Spleen (tissue), 11 donors: ENCODE measurements at regions not wholly inside any gene's neighbourhood (a gene's known extent, or its start where the extent isn't known, plus 50 kb on each side); places are given as distances from the start of the nearest gene placed in this dataset.

ENCODE experiments used
- DNase-seq: peaks from one replicate; pipeline ENCODE4 v3.0.0-alpha.2; 2020
- H3K27ac ChIP-seq, 8 donors: fragments of 200-600 bp; sonication (generic) in 7 of 8; 1 replicate in 4 of 8; 2 replicates in 4 of 8; pipeline versions ENCODE4 v1.5.0 to v1.8.0; 2016 to 2021; ENCODE audit warnings: inconsistent platforms in 4 of 8, mild to moderate bottlenecking in 4 of 8, moderate library complexity in 1 of 8
- H3K27me3 ChIP-seq, 7 donors: fragments of 200-600 bp; sonication (generic) in 6 of 7; replicated peaks in 1 of 7; 1 replicate in 4 of 7; 2 replicates in 3 of 7; pipeline versions ENCODE4 v1.5.0 to v1.8.0; 2016 to 2021; ENCODE audit warnings: inconsistent platforms in 3 of 7, mild to moderate bottlenecking in 1 of 7
- H3K36me3 ChIP-seq, 6 donors: fragments of 200-600 bp; sonication (generic) in 5 of 6; 1 replicate in 4 of 6; 2 replicates in 2 of 6; pipeline versions ENCODE4 v1.5.0 to v1.8.0; 2016 to 2021; ENCODE audit warnings: inconsistent platforms in 2 of 6
- H3K4me1 ChIP-seq, 6 donors: fragments of 200-600 bp; sonication (generic) in 5 of 6; 1 replicate in 3 of 6; 2 replicates in 3 of 6; pipeline versions ENCODE4 v1.5.0 to v1.8.0; 2016 to 2021; ENCODE audit warnings: inconsistent platforms in 3 of 6
- H3K4me3 ChIP-seq, 8 donors: fragments of 200-600 bp; sonication (generic) in 7 of 8; 1 replicate in 4 of 8; 2 replicates in 4 of 8; pipeline versions ENCODE4 v1.5.0 to v1.8.0; 2016 to 2021; ENCODE audit warnings: inconsistent platforms in 4 of 8, mild to moderate bottlenecking in 4 of 8, moderate library complexity in 2 of 8
- H3K9me3 ChIP-seq, 8 donors: fragments of 200-600 bp; sonication (generic) in 7 of 8; 1 replicate in 4 of 8; 2 replicates in 4 of 8; pipeline versions ENCODE4 v1.5.0 to v1.8.0; 2016 to 2021; ENCODE audit warnings: inconsistent platforms in 4 of 8
- POLR2A ChIP-seq, 3 donors: fragments of 450-650 bp; IDR thresholded peaks; one replicate each; pipeline ENCODE4 v1.5.1; 2017; ENCODE audit warnings: antibody characterized with exemption in 3 of 3, mild to moderate bottlenecking in 1 of 3
- POLR2AphosphoS5 ChIP-seq, 3 donors: sonication (generic); formaldehyde crosslinking; IDR thresholded peaks; one replicate each; pipeline ENCODE4 v1.5.1; 2017; ENCODE audit warnings: antibody characterized with exemption in 3 of 3
- WGBS, 5 donors: extraction: QIAGEN DNeasy Blood & Tissue Kit in 3 of 5; methylation state at CpG; one replicate each; pipeline versions ENCODE4 v1.1.5 to v1.1.7; 2013 to 2018; 5-methylcytosine and 5-hydroxymethylcytosine counted together
- intact Hi-C: fragments of 100-400 bp; cut with DNase I; formaldehyde crosslinking; loops from one replicate; pipeline ENCODE4 v1.15.0; 2023; ENCODE audit warnings: low total_unique reads
- TF ChIP-seq, protein P1 (sequence below), 11 experiments: fragments of 200-600 bp in 7 of 11; fragments of 450-650 bp in 4 of 11; sonication (generic) in 4 of 11; IDR thresholded peaks in 8 of 11; conservative IDR thresholded peaks in 3 of 11; 1 replicate in 7 of 11; 2 replicates in 4 of 11; pipeline versions ENCODE4 v1.4.0 to v1.8.0; 2016 to 2021; ENCODE audit warnings: antibody characterized with exemption in 11 of 11, inconsistent platforms in 4 of 11, mild to moderate bottlenecking in 1 of 11
- donor health status: healthy with polysubstance abuse.
- donor health status: DM: no; HTN: no; CAD: no; lungs with moderate emphysema.
- donor health status: DM: no; HTN: no; CAD: no.
- donor health status: Bipolar disorder and iron deficiency.
- donor health status: healthy.
- donor health status: DM: no; HTN: no; CAD: no.
- donor health status: DM: yes; HTN: yes; CAD: no.

DNA sequence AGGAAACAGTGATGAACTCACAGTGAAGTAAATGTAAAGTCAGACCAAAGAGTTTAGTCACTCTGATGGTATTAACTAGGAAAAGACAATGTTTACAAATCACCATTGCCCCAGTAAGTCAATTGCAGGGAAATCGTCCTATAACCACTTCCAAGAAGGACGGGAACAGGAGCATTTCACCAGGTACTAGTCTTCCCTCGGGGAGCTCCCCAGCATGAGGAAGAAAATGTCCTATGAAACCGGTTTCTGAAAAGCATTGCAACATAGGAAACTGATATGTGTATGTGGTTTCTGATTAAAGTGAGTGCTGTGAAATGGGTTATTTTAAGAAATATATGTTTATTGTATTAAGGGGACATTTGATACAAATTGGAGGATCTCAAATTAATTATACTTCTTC is 626.7 kb upstream of the ADAMTS16 start:
- H3K4me1 ChIP-seq: no peaks in the 10 kb centered on the region
- H3K27me3 ChIP-seq: peaks cover 0 to 9% (median 0%) of the 10 kb centered on the region in 7 donors
- 43 to 62% (median 45%) methylated on average over 4 of the region's 4 CpGs for WGBS, 5 donors
- DNase-seq: no peak
- no peaks in the 10 kb centered on the region for H3K36me3 ChIP-seq
- H3K27ac ChIP-seq: no peak overlapping the region
- H3K9me3 ChIP-seq: no peaks in the 10 kb centered on the region
- no peak overlapping the region for H3K4me3 ChIP-seq
- intact Hi-C loops: no loop called here
- TF ChIP-seq, protein P1, sequence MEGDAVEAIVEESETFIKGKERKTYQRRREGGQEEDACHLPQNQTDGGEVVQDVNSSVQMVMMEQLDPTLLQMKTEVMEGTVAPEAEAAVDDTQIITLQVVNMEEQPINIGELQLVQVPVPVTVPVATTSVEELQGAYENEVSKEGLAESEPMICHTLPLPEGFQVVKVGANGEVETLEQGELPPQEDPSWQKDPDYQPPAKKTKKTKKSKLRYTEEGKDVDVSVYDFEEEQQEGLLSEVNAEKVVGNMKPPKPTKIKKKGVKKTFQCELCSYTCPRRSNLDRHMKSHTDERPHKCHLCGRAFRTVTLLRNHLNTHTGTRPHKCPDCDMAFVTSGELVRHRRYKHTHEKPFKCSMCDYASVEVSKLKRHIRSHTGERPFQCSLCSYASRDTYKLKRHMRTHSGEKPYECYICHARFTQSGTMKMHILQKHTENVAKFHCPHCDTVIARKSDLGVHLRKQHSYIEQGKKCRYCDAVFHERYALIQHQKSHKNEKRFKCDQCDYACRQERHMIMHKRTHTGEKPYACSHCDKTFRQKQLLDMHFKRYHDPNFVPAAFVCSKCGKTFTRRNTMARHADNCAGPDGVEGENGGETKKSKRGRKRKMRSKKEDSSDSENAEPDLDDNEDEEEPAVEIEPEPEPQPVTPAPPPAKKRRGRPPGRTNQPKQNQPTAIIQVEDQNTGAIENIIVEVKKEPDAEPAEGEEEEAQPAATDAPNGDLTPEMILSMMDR (IDR thresholded peaks at IDR 0.05 in 8 of 11, conservative IDR thresholded peaks at IDR 0.05 in 3 of 11): no peak
- TF ChIP-seq POLR2AphosphoS5 (IDR thresholded peaks at IDR 0.05) (no peak), POLR2A (IDR thresholded peaks at IDR 0.05) (no peak)

DNA sequence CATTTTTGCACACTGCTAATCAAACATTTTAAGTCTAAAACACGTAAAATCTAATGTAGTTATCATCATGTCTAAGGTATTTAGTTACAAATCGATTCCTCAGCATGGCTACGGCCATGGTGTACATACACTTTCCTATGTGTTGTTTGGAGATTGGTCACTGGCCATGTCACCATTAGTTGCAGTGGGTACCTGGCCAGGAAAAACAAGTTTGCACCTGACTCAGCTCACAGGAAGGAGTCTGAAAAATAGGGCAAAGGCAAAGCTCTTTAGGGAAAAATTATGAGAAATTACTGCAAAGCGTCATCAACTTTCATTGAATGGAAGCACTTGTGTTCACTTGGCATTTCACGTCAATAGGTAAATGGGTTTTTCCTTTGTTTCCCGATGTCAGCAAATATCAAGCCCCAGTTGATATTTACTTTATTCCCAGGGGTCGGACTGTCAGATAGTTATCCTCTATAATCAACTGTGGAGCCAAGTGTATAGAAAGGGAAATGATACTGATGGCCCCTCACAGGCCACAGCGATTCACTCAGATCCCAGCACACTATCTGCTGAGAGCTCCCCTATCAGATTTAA is 626.0 kb upstream of the ADAMTS16 start:
- intact Hi-C loops: no loop called here
- TF ChIP-seq, protein P1 (IDR thresholded peaks at IDR 0.05 in 8 of 11, conservative IDR thresholded peaks at IDR 0.05 in 3 of 11): no peak
- no peak for TF ChIP-seq POLR2AphosphoS5 (IDR thresholded peaks at IDR 0.05)
- TF ChIP-seq POLR2A (IDR thresholded peaks at IDR 0.05): no peak
- Histone ChIP-seq H3K4me3 (no peak overlapping the region), H3K36me3 (no peaks in the 10 kb centered on the region), H3K27ac (no peak overlapping the region), H3K9me3 (no peaks in the 10 kb centered on the region), H3K27me3 (peaks cover 0 to 9% (median 0%) of the 10 kb centered on the region in 7 donors), H3K4me1 (no peaks in the 10 kb centered on the region)
- no peak for DNase-seq
- WGBS, 5 donors: 74 to 87% (median 83%) methylated on average over 8 of the region's 8 CpGs

DNA sequence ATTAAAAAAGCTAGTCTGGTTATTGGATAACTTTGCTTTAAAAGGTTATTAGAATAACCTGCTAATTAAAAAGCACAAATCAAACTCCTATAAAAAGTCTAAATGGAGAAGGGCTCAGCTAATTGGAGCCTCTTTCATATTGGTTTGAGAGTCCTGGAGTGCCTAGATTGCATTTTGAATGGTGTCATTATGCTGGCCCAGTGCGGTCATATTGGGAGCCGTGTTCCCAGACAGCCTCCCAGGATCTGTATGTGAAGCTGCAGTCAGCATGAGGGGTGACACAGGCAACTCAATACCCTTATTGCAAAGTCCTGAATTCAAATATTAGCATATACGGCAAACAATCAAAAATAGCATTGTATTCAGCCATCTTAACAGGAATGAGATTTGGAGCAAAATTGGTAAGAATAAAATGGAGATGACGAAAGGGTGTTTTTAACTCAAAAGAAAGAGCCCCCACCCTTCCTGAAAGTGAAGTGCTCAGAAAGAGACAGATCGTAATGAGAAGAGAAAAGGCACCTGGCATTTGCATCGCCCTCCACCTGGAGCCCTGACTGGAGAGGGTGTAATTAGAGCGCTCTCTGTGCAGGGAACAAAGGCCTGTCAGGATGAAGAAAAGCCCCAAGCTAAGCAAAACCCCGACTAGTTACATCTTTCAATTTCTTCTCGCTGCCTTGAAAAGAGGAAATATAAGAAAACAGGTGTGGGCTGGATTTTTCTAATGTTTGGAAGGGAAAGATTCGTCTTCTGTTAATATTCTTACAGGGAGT is 621.0 kb upstream of the ADAMTS16 start:
- WGBS, 5 donors: 64 to 75% (median 72%) methylated on average over 10 of the region's 10 CpGs
- no peaks in the 10 kb centered on the region for H3K36me3 ChIP-seq
- no peak overlapping the region for H3K27ac ChIP-seq
- H3K4me3 ChIP-seq: no peak overlapping the region
- no peaks in the 10 kb centered on the region for H3K9me3 ChIP-seq
- DNase-seq: no peak
- no peaks in the 10 kb centered on the region for H3K27me3 ChIP-seq
- H3K4me1 ChIP-seq: no peaks in the 10 kb centered on the region
- intact Hi-C loops: no loop called here
- no peak for TF ChIP-seq POLR2A (IDR thresholded peaks at IDR 0.05)
- no peak for TF ChIP-seq POLR2AphosphoS5 (IDR thresholded peaks at IDR 0.05)
- TF ChIP-seq, protein P1 (IDR thresholded peaks at IDR 0.05 in 8 of 11, conservative IDR thresholded peaks at IDR 0.05 in 3 of 11): no peak

DNA sequence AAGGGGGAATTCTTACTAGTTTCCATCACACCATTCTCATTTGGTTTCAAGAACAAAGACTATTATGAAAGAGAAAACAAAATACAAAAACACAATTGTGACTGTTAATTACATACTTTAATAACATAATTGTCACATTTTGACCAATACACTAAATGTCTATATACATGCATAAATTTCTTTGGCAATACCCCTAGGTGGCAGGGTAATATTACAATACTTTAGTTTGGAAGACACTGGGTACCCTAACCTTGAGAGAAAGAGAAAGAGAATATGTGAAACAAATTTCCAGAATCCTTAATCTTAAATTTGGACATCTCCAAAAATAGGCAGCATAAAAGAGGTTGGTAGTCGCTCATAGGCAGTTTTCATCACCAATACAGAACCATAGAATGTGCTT is 619.6 kb upstream of the ADAMTS16 start:
- Histone ChIP-seq H3K9me3 (peaks cover 0 to 4% (median 0%) of the 10 kb centered on the region in 8 donors), H3K27ac (no peak overlapping the region), H3K4me1 (no peaks in the 10 kb centered on the region), H3K27me3 (no peaks in the 10 kb centered on the region), H3K4me3 (no peak overlapping the region), H3K36me3 (no peaks in the 10 kb centered on the region)
- 59 to 83% (median 73%) methylated on average over 1 of the region's 1 CpG for WGBS, 5 donors
- no peak for DNase-seq
- TF ChIP-seq POLR2A (IDR thresholded peaks at IDR 0.05): no peak
- TF ChIP-seq POLR2AphosphoS5 (IDR thresholded peaks at IDR 0.05): no peak
- TF ChIP-seq, protein P1 (IDR thresholded peaks at IDR 0.05 in 8 of 11, conservative IDR thresholded peaks at IDR 0.05 in 3 of 11): no peak
- intact Hi-C loops: no loop called here
